LNCaP clone FGC (cell line): ENCODE measurements at regions not wholly inside any gene's neighbourhood (a gene's known extent, or its start where the extent isn't known, plus 50 kb on each side); places are given as distances from the start of the nearest gene placed in this dataset.

Experiments
- DNase-seq: peaks from one replicate; pipeline ENCODE4 v3.0.0-alpha.2; 2011; ENCODE audit warnings: low read depth
- H3K4me3 ChIP-seq: 2 replicates; pipeline ENCODE4 v1.5.1; 2011; ENCODE audit warnings: mild to moderate bottlenecking, low read depth, low read length, control low read depth
- CTCF ChIP-seq: IDR thresholded peaks from 2 replicates; pipeline ENCODE4 v1.5.1; 2012; ENCODE audit warnings: mild to moderate bottlenecking; ENCODE audit not compliant: control insufficient read depth, insufficient read depth; ENCODE audit errors: extremely low read depth

- H3K4me3 ChIP-seq: no peak overlapping the region
- no peak for DNase-seq
- TF ChIP-seq CTCF: no peak
Observed at GRCh38 chr7:130930681-130931080, 196.7 kb upstream of the KLF14 start.

GRCh38 chr7:130931423-130931822 is 197.4 kb upstream of the KLF14 start:
- DNase-seq: no peak
- H3K4me3 ChIP-seq: no peak overlapping the region
- no peak for TF ChIP-seq CTCF

- DNase-seq: no peak
- H3K4me3 ChIP-seq: no peak overlapping the region
- TF ChIP-seq CTCF: no peak
Observed at GRCh38 chr7:130932088-130932487, 198.1 kb upstream of the KLF14 start.

- TF ChIP-seq CTCF: no peak
- H3K4me3 ChIP-seq: no peak overlapping the region
- DNase-seq: no peak
Observed at GRCh38 chr7:130932667-130933432, 198.8 kb upstream of the KLF14 start.

- no peak for DNase-seq
Observed at GRCh38 chr7:130933919-130934318, 199.9 kb upstream of the KLF14 start.

GRCh38 chr7:130935564-130936157 is 201.7 kb upstream of the KLF14 start:
- H3K4me3 ChIP-seq: no peak overlapping the region
- TF ChIP-seq CTCF: no peak

More at GRCh38 chr7:130933919-130934318, 199.9 kb upstream of the KLF14 start:
- no peak overlapping the region for H3K4me3 ChIP-seq
- TF ChIP-seq CTCF: no peak

GRCh38 chr7:130936202-130936931 is 202.4 kb upstream of the KLF14 start:
- no peak for DNase-seq
- no peak overlapping the region for H3K4me3 ChIP-seq
- TF ChIP-seq CTCF: no peak

More at GRCh38 chr7:130935564-130936157, 201.7 kb upstream of the KLF14 start:
- DNase-seq: no peak
